Esophagus squamous epithelium (tissue), 5 donors: ENCODE measurements at regions not wholly inside any gene's neighbourhood (a gene's known extent, or its start where the extent isn't known, plus 50 kb on each side); places are given as distances from the start of the nearest gene placed in this dataset.
"Not testable (repeated sequence)": the region's sequence is repeated elsewhere in the genome, so short reads cannot be mapped to it uniquely, and the experiment has no call there.

ENCODE experiments used
- DNase-seq: peaks from one replicate; lab custom pipeline; 2025; lab: John Stamatoyannopoulos, UW
- H3K27ac ChIP-seq, 4 donors: fragments of 200-600 bp; sonication (generic); one replicate each; pipeline ENCODE4 v1.5.1; 2016 to 2019; ENCODE audit warnings: mild to moderate bottlenecking in 1 of 4
- H3K27me3 ChIP-seq, 4 donors: fragments of 200-600 bp; sonication (generic); 1 replicate in 3 of 4; 2 replicates in 1 of 4; pipeline versions ENCODE4 v1.5.1 to v1.6.0; 2017 to 2021; ENCODE audit warnings: antibody characterized with exemption in 1 of 4
- H3K36me3 ChIP-seq, 3 donors: fragments of 200-600 bp; sonication (generic); one replicate each; pipeline ENCODE4 v1.5.1; 2016 to 2019
- H3K4me1 ChIP-seq, 3 donors: fragments of 200-600 bp; sonication (generic); one replicate each; pipeline ENCODE4 v1.5.1; 2017 to 2019
- H3K4me3 ChIP-seq, 4 donors: fragments of 200-600 bp; sonication (generic); 1 replicate in 3 of 4; 2 replicates in 1 of 4; pipeline ENCODE4 v1.5.1; 2016 to 2019; ENCODE audit warnings: mild to moderate bottlenecking in 2 of 4, moderate library complexity in 1 of 4
- H3K9me3 ChIP-seq, 3 donors: fragments of 200-600 bp; sonication (generic); one replicate each; pipeline ENCODE4 v1.5.1; 2016 to 2019
- POLR2A ChIP-seq, 4 donors: fragments of 450-650 bp; IDR thresholded peaks; one replicate each; pipeline ENCODE4 v1.6.1; 2017; ENCODE audit warnings: antibody characterized with exemption in 4 of 4, mild to moderate bottlenecking in 4 of 4, moderate library complexity in 3 of 4
- WGBS, 2 donors: methylation state at CpG; one replicate each; pipeline ENCODE4 v1.1.5; 2018; 5-methylcytosine and 5-hydroxymethylcytosine counted together
- intact Hi-C: fragments of 100-400 bp; cut with DNase I; formaldehyde crosslinking; loops from one replicate; pipeline ENCODE4 v1.15.0; 2022
- TF ChIP-seq, protein P1 (sequence below), 6 experiments: fragments of 450-650 bp in 4 of 6; fragments of 200-600 bp in 2 of 6; sonication (generic) in 2 of 6; IDR thresholded peaks; one replicate each; pipeline ENCODE4 v1.5.1; 2016 to 2019; ENCODE audit warnings: antibody characterized with exemption in 6 of 6, mild to moderate bottlenecking in 4 of 6, moderate library complexity in 4 of 6
- donor health status: DM: yes; HTN: yes; CAD: no.

DNA sequence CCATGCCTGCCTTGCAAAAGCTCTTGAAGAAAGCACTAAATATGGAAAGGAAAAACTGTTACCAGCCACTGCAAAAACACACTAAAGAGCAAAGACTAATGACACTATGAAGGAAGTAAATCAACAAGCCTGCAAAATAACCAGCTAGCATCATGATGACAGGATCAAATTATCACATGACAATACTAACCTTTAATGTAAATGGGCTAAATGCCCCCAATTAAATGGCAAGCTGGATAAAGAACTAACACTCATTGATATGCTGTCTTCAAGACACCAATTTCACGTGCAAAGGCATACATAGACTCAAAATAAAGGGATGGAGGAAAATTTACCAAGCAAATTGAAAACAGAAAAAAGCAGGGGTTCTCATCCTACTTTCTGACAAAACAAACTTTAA is 231.8 kb upstream of the RGMB start:
- H3K4me1 ChIP-seq = no peaks in the 10 kb centered on the region
- no peaks in the 10 kb centered on the region for H3K36me3 ChIP-seq
- no peak for DNase-seq
- WGBS, 2 donors = 0 to 35% methylated on average over 1 of the region's 1 CpG
- TF ChIP-seq, protein P1, sequence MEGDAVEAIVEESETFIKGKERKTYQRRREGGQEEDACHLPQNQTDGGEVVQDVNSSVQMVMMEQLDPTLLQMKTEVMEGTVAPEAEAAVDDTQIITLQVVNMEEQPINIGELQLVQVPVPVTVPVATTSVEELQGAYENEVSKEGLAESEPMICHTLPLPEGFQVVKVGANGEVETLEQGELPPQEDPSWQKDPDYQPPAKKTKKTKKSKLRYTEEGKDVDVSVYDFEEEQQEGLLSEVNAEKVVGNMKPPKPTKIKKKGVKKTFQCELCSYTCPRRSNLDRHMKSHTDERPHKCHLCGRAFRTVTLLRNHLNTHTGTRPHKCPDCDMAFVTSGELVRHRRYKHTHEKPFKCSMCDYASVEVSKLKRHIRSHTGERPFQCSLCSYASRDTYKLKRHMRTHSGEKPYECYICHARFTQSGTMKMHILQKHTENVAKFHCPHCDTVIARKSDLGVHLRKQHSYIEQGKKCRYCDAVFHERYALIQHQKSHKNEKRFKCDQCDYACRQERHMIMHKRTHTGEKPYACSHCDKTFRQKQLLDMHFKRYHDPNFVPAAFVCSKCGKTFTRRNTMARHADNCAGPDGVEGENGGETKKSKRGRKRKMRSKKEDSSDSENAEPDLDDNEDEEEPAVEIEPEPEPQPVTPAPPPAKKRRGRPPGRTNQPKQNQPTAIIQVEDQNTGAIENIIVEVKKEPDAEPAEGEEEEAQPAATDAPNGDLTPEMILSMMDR (IDR thresholded peaks at IDR 0.05) = no peak
- no peak for TF ChIP-seq POLR2A (IDR thresholded peaks at IDR 0.05)
- no peak overlapping the region for H3K4me3 ChIP-seq
- H3K27me3 ChIP-seq = no peaks in the 10 kb centered on the region
- intact Hi-C loops = no loop called here
- peaks cover 0 to 18% (median 9%) of the 10 kb centered on the region in 3 donors for H3K9me3 ChIP-seq
- no peak overlapping the region for H3K27ac ChIP-seq

DNA sequence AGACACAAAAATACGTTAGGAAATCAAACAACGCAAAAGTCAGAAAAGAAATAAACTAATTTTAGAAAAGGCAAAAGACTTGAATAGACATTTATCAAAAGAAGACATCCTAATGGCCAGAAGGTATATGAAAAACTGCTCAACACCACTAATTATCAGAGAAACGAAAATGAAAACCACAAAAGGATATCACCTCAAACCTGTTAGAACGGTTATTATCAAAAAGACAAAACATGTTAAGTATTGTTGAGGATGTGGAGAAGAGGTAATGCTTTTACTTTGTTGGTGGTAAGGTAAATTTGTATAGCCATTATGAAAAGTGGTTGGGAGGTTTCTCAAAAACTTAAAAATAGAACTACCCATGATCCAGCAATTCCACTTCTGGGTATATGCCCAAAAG is 230.0 kb upstream of the RGMB start:
- intact Hi-C loops = no loop called here
- H3K4me3 ChIP-seq = no peak overlapping the region
- no peak for DNase-seq
- no peaks in the 10 kb centered on the region for H3K27me3 ChIP-seq
- H3K36me3 ChIP-seq = no peaks in the 10 kb centered on the region
- H3K4me1 ChIP-seq = no peaks in the 10 kb centered on the region
- H3K9me3 ChIP-seq = peaks cover 0 to 18% (median 9%) of the 10 kb centered on the region in 3 donors
- H3K27ac ChIP-seq = no peak overlapping the region
- WGBS, 2 donors = 65 to 76% methylated on average over 4 of the region's 4 CpGs
- no peak for TF ChIP-seq POLR2A (IDR thresholded peaks at IDR 0.05)
- TF ChIP-seq, protein P1 (IDR thresholded peaks at IDR 0.05) = no peak

DNA sequence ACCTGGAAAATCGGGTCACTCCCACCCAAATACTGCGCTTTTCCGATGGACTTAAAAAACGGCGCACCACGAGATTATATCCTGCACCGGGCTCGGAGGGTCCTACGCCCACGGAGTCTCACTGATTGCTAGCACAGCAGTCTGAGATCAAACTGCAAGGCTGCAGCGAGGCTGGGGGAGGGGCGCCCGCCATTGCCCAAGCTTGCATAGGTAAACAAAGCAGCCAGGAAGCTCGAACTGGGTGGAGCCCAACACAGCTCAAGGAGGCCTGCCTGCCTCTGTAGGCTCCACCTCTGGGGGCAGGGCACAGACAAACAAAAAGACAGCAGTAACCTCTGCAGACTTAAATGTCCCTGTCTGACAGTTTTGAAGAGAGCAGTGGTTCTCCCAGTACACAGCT is 226.5 kb upstream of the RGMB start:
- H3K4me1 ChIP-seq, H3K4me3 ChIP-seq, DNase-seq, intact Hi-C loops, H3K27ac ChIP-seq, H3K36me3 ChIP-seq, H3K9me3 ChIP-seq, H3K27me3 ChIP-seq: not testable (repeated sequence)
- 75% methylated on average over 6 of the region's 14 CpGs; no CpG with 5 or more reads in 1 of the 2 donors for WGBS, 2 donors

DNA sequence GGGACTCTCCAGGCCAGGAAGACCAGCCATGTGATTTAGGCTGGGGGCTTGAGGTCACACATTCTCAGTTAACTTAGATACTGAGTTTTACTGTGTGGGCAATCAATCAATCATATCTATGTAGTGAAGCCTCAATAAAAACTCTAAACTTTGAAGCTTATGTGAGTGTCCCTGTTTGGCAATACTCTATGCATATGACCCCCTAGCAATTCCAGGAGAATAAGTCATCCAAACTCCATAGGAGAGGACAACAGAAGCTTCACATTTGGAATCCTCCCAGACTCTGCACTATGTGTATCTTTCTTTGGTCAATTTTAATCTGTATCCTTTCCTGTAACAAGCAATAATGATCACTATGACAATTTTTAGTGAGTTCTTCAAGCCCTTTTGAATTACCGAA is 216.8 kb upstream of the RGMB start:
- no peaks in the 10 kb centered on the region for H3K36me3 ChIP-seq
- H3K27ac ChIP-seq = no peak overlapping the region
- intact Hi-C loops = no loop called here
- no peak overlapping the region for H3K4me3 ChIP-seq
- TF ChIP-seq, protein P1 (IDR thresholded peaks at IDR 0.05) = no peak
- no peak for TF ChIP-seq POLR2A (IDR thresholded peaks at IDR 0.05)
- no peak for DNase-seq
- no peaks in the 10 kb centered on the region for H3K9me3 ChIP-seq
- H3K27me3 ChIP-seq = no peaks in the 10 kb centered on the region
- 89 to 100% methylated on average over 1 of the region's 1 CpG for WGBS, 2 donors
- no peaks in the 10 kb centered on the region for H3K4me1 ChIP-seq

DNA sequence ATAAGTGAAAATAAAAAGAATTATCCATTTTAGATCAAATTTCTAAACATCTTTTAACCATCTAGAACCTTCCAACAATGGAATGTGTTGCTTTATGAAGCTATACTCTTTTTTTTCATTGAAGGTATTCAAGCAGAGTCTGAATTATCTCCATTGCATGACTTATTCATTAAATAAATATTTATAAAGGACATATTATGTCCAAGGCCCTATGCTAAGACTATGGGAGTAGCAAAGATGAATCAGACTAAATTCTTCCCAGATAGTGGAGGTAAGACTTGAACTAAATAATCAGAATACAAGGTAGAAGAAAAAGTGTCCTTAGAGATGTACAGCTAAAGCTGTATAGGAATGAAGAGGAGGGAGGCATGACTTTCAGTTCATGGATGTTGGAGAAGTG is 215.5 kb upstream of the RGMB start:
- Histone ChIP-seq H3K27me3 (no peaks in the 10 kb centered on the region), H3K36me3 (no peaks in the 10 kb centered on the region), H3K4me1 (no peaks in the 10 kb centered on the region), H3K4me3 (no peak overlapping the region), H3K27ac (no peak overlapping the region), H3K9me3 (no peaks in the 10 kb centered on the region)
- TF ChIP-seq, protein P1 (IDR thresholded peaks at IDR 0.05) = no peak
- no peak for TF ChIP-seq POLR2A (IDR thresholded peaks at IDR 0.05)
- no peak for DNase-seq
- intact Hi-C loops = no loop called here
